OCI-LY3 (cell line): ENCODE measurements at regions not wholly inside any gene's neighbourhood (a gene's known extent, or its start where the extent isn't known, plus 50 kb on each side); places are given as distances from the start of the nearest gene placed in this dataset.

Source experiments
- H2AFZ ChIP-seq: fragments of 200-600, 300-600 bp; shearing (Covaris generic); 2 replicates; pipeline ENCODE4 v1.6.0; 2014; ENCODE audit warnings: antibody characterized with exemption, low read depth, low read length
- H3K27ac ChIP-seq: fragments of 200-600, 300-600 bp; sonication (generic); 2 replicates; pipeline ENCODE4 v1.5.1; 2014; ENCODE audit warnings: mild to moderate bottlenecking, low read length, moderate library complexity, mixed read lengths
- H3K27me3 ChIP-seq: fragments of 200-600, 300-600 bp; sonication (generic); 2 replicates; pipeline ENCODE4 v1.6.1; 2014; ENCODE audit warnings: low read depth, low read length, mixed read lengths
- H3K36me3 ChIP-seq: fragments of 200-600, 300-600 bp; sonication (generic); replicated peaks from 2 replicates; pipeline ENCODE3; 2014; ENCODE audit warnings: low read depth, low read length, mixed read lengths
- H3K4me1 ChIP-seq: fragments of 300-600, 200-600 bp; sonication (generic); 2 replicates; pipeline ENCODE4 v1.6.1; 2014; ENCODE audit warnings: low read length, mixed read lengths
- H3K4me2 ChIP-seq: fragments of 200-600, 300-600 bp; sonication (generic); 2 replicates; pipeline ENCODE4 v1.6.1; 2014; ENCODE audit warnings: low read length, mixed read lengths
- H3K4me3 ChIP-seq: fragments of 300-600, 200-600 bp; sonication (generic); 2 replicates; pipeline ENCODE4 v1.5.1; 2014; ENCODE audit warnings: antibody characterized with exemption, mild to moderate bottlenecking, low read length, moderate library complexity
- H3K79me2 ChIP-seq: fragments of 300-600, 200-600 bp; shearing (Covaris generic); 2 replicates; pipeline ENCODE4 v1.6.1; 2014; ENCODE audit warnings: mild to moderate bottlenecking, low read length, mixed read lengths
- H3K9ac ChIP-seq: fragments of 300-600, 200-600 bp; shearing (Covaris generic); 2 replicates; pipeline ENCODE4 v1.6.0; 2014; ENCODE audit warnings: mild to moderate bottlenecking, low read length, moderate library complexity
- H3K9me3 ChIP-seq: fragments of 200-600, 300-600 bp; shearing (Covaris generic); 2 replicates; pipeline ENCODE4 v1.6.1; 2014; ENCODE audit warnings: low read length, mixed read lengths; ENCODE audit not compliant: insufficient read depth
- H4K20me1 ChIP-seq: fragments of 200-600, 300-600 bp; sonication (generic); 2 replicates; pipeline ENCODE4 v1.6.1; 2016; ENCODE audit warnings: low read length, mixed read lengths; ENCODE audit not compliant: insufficient read depth
- CTCF ChIP-seq: fragments of 200-600, 300-600 bp; sonication (generic); IDR thresholded peaks from 2 replicates; pipeline ENCODE4 v1.5.1; 2014; ENCODE audit warnings: antibody characterized with exemption, low read length, low read depth
- EZH2phosphoT487 ChIP-seq: fragments of 200-600 bp; shearing (Covaris generic); IDR thresholded peaks from 2 replicates; pipeline ENCODE4 v1.6.1; 2018; ENCODE audit warnings: antibody characterized with exemption, mixed run types, low read depth

GRCh38 chr10:6657669-6658068 lies 77.6 kb upstream of the PRKCQ start:
- H3K27ac ChIP-seq = no peak overlapping the region
- no peaks in the 10 kb centered on the region for H4K20me1 ChIP-seq
- H3K4me1 ChIP-seq = 0 out of 2 replicates have a peak, but pooled peaks cover 7% of the 10 kb centered on the region
- H3K36me3 ChIP-seq = no peaks in the 10 kb centered on the region
- H3K9ac ChIP-seq = no peak overlapping the region
- no peak overlapping the region for H3K4me2 ChIP-seq
- no peaks in the 10 kb centered on the region for H3K9me3 ChIP-seq
- no peak overlapping the region for H3K4me3 ChIP-seq
- H3K79me2 ChIP-seq = no peaks in the 10 kb centered on the region
- peaks cover 9% of the 10 kb centered on the region for H3K27me3 ChIP-seq
- TF ChIP-seq EZH2phosphoT487 (no peak), CTCF (no peak)
- H2AFZ ChIP-seq = no peak overlapping the region

GRCh38 chr10:6657196-6657595 lies 77.1 kb upstream of the PRKCQ start:
- Histone ChIP-seq H3K9ac (no peak overlapping the region), H3K36me3 (no peaks in the 10 kb centered on the region), H2AFZ (no peak overlapping the region), H3K79me2 (no peaks in the 10 kb centered on the region), H3K4me3 (no peak overlapping the region), H3K4me1 (0 out of 2 replicates have a peak, but pooled peaks cover 7% of the 10 kb centered on the region), H3K4me2 (no peak overlapping the region), H3K27ac (no peak overlapping the region), H4K20me1 (no peaks in the 10 kb centered on the region), H3K27me3 (peaks cover 9% of the 10 kb centered on the region), H3K9me3 (no peaks in the 10 kb centered on the region)
- TF ChIP-seq EZH2phosphoT487 = no peak
- no peak for TF ChIP-seq CTCF

GRCh38 chr10:6654571-6654970 lies 74.5 kb upstream of the PRKCQ start:
- H3K27me3 ChIP-seq = peaks cover 9% of the 10 kb centered on the region
- H3K27ac ChIP-seq = no peak overlapping the region
- H3K36me3 ChIP-seq = no peaks in the 10 kb centered on the region
- no peak overlapping the region for H3K4me2 ChIP-seq
- H3K79me2 ChIP-seq = no peaks in the 10 kb centered on the region
- H2AFZ ChIP-seq = no peak overlapping the region
- H3K4me1 ChIP-seq = no peaks in the 10 kb centered on the region
- H3K9ac ChIP-seq = no peak overlapping the region
- TF ChIP-seq CTCF (no peak), EZH2phosphoT487 (no peak)
- no peaks in the 10 kb centered on the region for H4K20me1 ChIP-seq
- H3K9me3 ChIP-seq = no peaks in the 10 kb centered on the region
- H3K4me3 ChIP-seq = no peak overlapping the region

GRCh38 chr10:6650586-6650985 lies 70.5 kb upstream of the PRKCQ start:
- peaks cover 3% of the 10 kb centered on the region; the same call in 1 of the 2 replicates for H3K27me3 ChIP-seq
- no peak overlapping the region for H3K9ac ChIP-seq
- H3K79me2 ChIP-seq = no peaks in the 10 kb centered on the region
- no peak overlapping the region for H3K4me3 ChIP-seq
- no peaks in the 10 kb centered on the region for H3K4me1 ChIP-seq
- TF ChIP-seq CTCF (no peak), EZH2phosphoT487 (no peak)
- H3K27ac ChIP-seq = no peak overlapping the region
- H4K20me1 ChIP-seq = no peaks in the 10 kb centered on the region
- H3K36me3 ChIP-seq = no peaks in the 10 kb centered on the region
- no peak overlapping the region for H3K4me2 ChIP-seq
- H3K9me3 ChIP-seq = no peaks in the 10 kb centered on the region
- no peak overlapping the region for H2AFZ ChIP-seq
